NCI-H2227 (cell line): ENCODE measurements at regions not wholly inside any gene's neighbourhood (a gene's known extent, or its start where the extent isn't known, plus 50 kb on each side); places are given as distances from the start of the nearest gene placed in this dataset.

Experiments used
- DNase-seq: peaks from one replicate; lab custom pipeline; 2025; ENCODE audit not compliant: unreplicated experiment; lab: John Stamatoyannopoulos, UW

GRCh38 chr5:89437450-89438435 is 554.8 kb upstream of the MEF2C start:
- DNase-seq = no peak

- no peak for DNase-seq
Measured at GRCh38 chr5:89436464-89436863, 553.5 kb upstream of the MEF2C start.

- DNase-seq = no peak
Measured at GRCh38 chr5:89435347-89435746, 552.4 kb upstream of the MEF2C start.

GRCh38 chr5:89428624-89429023 is 545.6 kb upstream of the MEF2C start:
- no peak for DNase-seq

GRCh38 chr5:89425062-89425461 is 542.1 kb upstream of the MEF2C start:
- DNase-seq = no peak

- no peak for DNase-seq
Measured at GRCh38 chr5:89421035-89421434, 538.1 kb upstream of the MEF2C start.

DNA sequence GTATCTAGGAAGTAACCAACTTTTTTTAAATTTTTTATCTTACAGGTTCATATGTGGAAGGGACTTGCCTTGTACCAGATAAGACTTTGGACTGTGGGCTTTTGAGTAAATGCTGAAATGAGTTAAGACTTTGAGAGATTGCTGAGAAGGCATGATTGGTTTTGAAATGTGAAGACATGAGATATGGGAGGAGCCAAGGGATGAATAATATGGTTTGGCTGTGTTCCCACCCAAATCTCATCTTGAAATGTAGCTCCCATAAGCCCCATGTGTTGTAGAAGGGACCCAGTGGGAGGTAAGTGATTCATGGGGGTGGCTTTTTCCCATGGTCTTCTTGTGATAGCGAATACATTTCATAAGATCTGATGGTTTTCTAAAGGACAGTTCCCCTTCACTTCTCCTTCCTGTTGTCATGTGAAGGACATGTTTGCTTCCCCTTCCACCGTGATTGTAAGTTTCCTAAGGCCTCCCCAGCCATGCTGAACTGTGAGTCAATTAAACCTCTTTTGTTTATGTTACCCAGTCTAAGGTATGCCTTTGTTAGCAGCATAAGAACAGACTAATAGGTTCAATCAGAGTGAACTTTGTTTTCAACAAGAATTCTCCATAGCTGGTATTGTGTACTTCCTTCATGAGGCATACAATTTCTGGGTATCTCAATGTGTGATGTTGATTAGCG is 535.6 kb upstream of the MEF2C start:
- no peak for DNase-seq

DNA sequence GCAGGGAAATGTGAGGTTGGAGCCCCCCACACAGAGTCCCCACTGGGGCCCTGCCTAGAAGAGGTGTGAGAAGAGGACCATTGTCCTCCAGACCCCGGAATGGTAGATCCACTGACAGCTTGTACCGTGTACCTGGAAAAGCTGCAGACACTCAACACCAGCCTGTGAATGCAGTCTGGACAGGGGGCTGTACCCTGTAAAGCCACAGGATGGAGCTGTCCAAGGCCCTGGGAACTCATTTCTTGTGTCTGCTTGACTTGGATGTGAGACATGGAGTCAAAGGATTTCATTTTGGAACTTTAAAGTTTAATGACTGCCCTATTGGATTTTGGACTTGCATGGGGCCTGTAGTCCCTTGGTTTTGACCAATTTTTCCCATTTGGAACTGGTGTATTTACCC is 535.0 kb upstream of the MEF2C start:
- DNase-seq = no peak

- no peak for DNase-seq
Measured at GRCh38 chr5:89417515-89417914, 534.5 kb upstream of the MEF2C start.

DNA sequence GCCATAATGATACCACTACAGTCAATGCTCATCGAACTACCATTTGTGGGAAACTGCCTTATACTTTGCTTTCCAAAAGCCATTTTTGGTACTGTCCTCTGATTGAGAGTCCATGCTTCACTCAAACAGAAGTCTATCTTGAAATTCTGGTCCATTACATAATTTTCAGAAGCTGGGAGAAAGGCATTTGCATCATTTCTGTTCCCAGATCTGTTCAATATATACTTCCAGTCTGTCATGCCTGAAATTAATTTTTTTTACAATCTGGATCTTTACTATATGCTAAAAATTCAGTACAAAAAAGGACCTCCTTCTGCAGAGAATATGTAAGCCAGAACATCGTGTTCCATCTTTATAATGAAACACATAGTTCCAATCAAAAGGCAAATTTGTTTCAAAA is 528.9 kb upstream of the MEF2C start:
- DNase-seq = no peak

- no peak for DNase-seq
Measured at GRCh38 chr5:89407054-89407453, 524.1 kb upstream of the MEF2C start.

- DNase-seq = no peak
Measured at GRCh38 chr5:89401659-89402058, 518.7 kb upstream of the MEF2C start.

- no peak for DNase-seq
Measured at GRCh38 chr5:89401012-89401411, 518.0 kb upstream of the MEF2C start.

DNA sequence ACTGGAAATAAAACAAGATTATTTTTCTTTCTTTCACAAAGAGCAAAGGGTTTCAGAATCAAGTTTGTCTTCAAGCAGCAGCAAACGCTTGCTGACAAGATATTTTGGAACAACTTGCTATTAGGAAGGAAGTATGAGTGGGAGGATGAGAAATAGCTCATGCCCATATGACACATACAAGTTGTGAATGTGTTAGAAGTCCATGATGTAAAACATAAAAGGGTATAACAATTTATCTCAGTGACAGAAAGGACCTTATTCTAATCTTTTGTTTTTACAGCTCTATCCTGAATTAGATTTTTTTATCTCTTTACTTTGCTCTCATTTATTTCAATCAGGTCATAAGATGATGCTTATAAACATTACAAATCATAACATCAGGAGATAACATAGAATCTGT is 516.6 kb upstream of the MEF2C start:
- DNase-seq = no peak

- DNase-seq = no peak
Measured at GRCh38 chr5:89397096-89397495, 514.1 kb upstream of the MEF2C start.

GRCh38 chr5:89396278-89396954 is 513.4 kb upstream of the MEF2C start:
- DNase-seq = no peak

DNA sequence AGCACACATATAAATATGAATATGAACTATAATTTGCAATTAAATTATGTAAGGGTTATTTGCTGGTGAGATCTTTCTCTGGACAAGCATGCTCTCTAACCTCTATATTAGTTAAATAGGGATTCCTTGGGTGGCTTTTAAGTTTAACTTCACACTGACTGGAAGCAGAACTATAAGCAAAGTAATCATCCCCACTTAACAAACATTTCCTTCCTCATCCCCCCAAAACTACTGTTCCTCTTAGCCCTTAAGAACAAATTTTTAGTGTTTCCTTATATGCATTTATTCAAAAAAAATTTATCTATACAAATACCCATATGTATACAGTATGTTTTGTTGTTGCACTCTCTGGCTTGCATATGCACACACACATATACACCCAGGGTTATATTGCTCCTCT is 512.1 kb upstream of the MEF2C start:
- DNase-seq = no peak

DNA sequence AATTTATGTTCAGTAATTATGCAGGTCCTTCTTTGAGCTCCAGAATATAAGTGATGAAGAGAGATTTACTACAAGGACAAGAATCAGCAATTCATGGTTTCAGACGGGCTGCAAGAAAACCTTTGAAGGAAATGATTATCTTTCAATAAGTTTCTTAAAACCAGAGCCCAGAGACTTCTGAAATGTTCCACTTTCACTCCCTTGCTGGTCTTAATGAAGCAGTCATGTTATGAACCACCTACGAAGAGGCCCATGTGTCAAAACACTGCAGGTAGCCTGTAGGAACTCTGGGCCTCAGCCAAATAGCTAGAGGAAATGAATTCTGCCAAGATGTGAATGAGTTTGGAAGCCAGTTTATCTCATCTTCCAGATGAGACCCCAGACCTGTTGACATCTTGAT is 505.9 kb upstream of the MEF2C start:
- peak; percentile 39 for DNase-seq

DNA sequence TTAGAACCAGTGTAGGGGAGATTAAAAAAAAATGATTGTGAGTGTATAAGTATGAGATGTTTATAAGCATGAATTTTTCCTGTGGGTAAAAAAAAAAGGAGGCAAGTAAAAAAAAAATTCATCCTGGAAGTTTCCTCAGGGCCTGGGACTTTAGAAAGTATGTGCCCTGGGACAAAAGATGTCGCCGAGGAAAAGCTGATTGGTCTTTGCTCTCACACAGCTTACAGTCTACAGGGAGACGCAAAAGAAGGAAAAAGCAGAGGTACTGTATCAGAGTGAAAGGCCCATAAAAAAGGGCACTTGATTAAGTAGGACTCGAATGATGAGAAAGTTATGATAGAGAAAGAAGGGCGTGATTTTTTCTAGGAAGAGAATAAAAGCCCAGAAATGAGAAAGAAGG is 501.4 kb upstream of the MEF2C start:
- DNase-seq = no peak

GRCh38 chr5:89380635-89381034 is 497.7 kb upstream of the MEF2C start:
- no peak for DNase-seq

DNA sequence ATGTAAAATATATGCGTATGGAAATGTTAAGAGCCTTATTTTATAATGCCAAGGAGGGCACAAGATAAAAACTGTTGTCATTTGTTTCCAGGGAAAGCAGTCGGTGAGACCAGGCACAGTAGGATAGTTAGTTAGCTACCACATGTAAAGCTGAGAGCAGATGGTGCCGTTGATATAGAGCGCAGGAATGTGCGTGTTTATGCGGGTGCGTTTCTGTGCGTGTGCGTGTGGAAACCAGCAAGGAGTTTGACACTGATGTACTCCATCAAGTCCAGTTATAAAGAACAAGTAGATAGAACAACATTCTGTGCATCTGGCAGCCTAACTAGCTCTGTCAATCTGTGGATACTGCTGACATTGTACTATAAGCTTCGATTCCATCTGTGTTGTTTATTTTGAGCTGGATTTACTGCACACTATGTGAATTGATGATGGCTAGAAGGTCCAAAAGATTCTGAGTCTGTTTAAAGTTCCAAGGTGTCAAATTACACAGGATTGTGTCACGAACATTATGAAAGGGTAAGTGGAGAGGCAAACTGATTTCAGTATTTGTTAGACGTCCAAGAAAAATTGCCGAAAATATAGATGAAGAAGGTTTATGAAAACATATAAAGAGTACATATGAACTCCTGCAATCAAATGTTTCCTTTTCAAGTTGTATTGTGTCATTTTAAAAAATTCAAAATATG is 494.9 kb upstream of the MEF2C start:
- no peak for DNase-seq
